Endothelial cell of umbilical vein (primary cell): ENCODE measurements at regions not wholly inside any gene's neighbourhood (a gene's known extent, or its start where the extent isn't known, plus 50 kb on each side); places are given as distances from the start of the nearest gene placed in this dataset.

Source experiments
- CTCF ChIP-seq, 2 donors: IDR thresholded peaks; 1 replicate in 1 of 2; 2 replicates in 1 of 2; pipeline ENCODE4 v1.5.1; 2011; ENCODE audit warnings: low read length in 2 of 2, mild to moderate bottlenecking in 2 of 2, moderate library complexity in 2 of 2, control low read depth in 1 of 2, inconsistent platforms in 1 of 2, low read depth in 1 of 2; ENCODE audit not compliant: insufficient read depth in 1 of 2; ENCODE audit errors: extremely low read depth in 1 of 2
- EZH2 ChIP-seq: IDR thresholded peaks from 2 replicates; pipeline ENCODE4 v1.6.1; 2012; ENCODE audit warnings: borderline replicate concordance, low read depth, mild to moderate bottlenecking, moderate library complexity, low read length, inconsistent platforms; ENCODE audit not compliant: severe bottlenecking
- FOS ChIP-seq: IDR thresholded peaks from 2 replicates; pipeline ENCODE4 v1.6.1; 2011; ENCODE audit warnings: mild to moderate bottlenecking, low read length, moderate library complexity, borderline replicate concordance; ENCODE audit not compliant: insufficient read depth
- GATA2 ChIP-seq: IDR thresholded peaks from 2 replicates; pipeline ENCODE4 v1.7.0; 2011; ENCODE audit warnings: low read depth, mild to moderate bottlenecking, moderate library complexity, mixed read lengths, low read length; ENCODE audit not compliant: insufficient read length, insufficient read depth
- JUN ChIP-seq: IDR thresholded peaks from 2 replicates; pipeline ENCODE4 v1.6.1; 2011; ENCODE audit warnings: borderline replicate concordance, low read depth; ENCODE audit not compliant: insufficient read length, insufficient read depth
- MAX ChIP-seq: IDR thresholded peaks from 2 replicates; pipeline ENCODE4 v1.6.1; 2011; ENCODE audit not compliant: insufficient read depth, insufficient read length
- MYC ChIP-seq: IDR thresholded peaks from one replicate; pipeline ENCODE4 v1.6.1; 2011; ENCODE audit warnings: mild to moderate bottlenecking, low read depth, low read length
- POLR2A ChIP-seq: IDR thresholded peaks from 2 replicates; pipeline ENCODE4 v1.6.1; 2012; ENCODE audit warnings: low read depth, mild to moderate bottlenecking, control low read depth, low read length
- POLR2AphosphoS5 ChIP-seq: IDR thresholded peaks from 2 replicates; pipeline ENCODE4 v1.6.1; 2012; ENCODE audit warnings: low read depth, mild to moderate bottlenecking, control low read depth, low read length, moderate library complexity; ENCODE audit not compliant: insufficient read depth

DNA sequence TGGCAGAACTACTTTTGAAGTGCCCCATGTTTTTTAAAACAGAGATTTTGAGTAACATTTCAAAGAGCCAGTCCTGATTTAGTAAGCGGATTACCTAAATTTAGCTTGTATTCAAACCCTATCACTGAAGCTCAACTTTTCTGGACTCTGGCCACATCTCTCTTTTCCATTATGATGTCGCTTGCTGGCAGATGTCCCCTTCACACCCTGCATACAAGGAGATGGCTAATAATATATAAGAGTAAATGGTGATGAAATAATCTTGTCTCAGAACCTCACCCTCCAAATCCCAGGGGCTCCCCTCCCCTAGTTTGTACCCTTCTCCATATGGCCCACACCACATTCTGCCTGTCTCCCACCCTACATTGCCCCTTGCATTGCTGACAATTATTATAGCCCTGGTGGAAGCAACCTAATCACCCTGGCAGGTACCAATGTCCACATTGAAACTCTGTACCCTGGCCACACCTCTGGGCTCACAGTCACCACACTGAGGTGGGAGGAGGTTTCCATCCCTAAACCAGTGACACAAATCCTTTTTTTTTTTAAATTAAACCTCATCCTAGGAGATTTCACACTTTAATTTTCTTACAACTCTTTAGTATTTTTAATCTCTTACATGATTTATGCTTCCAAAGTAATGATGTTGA is 106.0 kb upstream of the SYT6 start:
- TF ChIP-seq EZH2 (no peak), CTCF (IDR thresholded peaks at IDR 0.05; ENCODE audit: extremely low read depth in 1 of 2, insufficient read depth in 1 of 2, low read depth in 1 of 2, low read length in 2 of 2) (no peak), POLR2AphosphoS5 (no peak), MYC (no peak), MAX (no peak), POLR2A (no peak), JUN (no peak), FOS (no peak), GATA2 (no peak)
